ENCODE measurements at regions not wholly inside any gene's neighbourhood (a gene's known extent, or its start where the extent isn't known, plus 50 kb on each side); places are given as distances from the start of the nearest gene placed in this dataset.

DNA sequence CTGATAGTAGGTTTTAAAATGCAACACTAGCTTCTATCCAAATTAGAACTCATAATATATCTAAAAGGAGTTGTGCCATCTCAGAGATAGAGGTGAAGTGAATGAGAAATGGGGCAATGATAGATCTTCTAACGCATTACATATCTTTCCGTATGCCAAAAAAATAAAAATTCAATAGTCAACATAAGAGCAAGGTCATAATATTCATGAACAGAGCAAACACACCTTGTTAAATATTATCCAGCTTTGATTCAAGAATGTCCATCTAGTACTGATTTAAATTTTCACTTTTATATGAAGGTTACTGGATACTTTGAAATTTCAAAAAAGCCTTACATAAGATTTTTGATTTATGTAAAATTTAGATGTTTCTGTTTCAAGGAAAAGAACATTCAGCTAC, 554.5 kb downstream of the NSUN3 start:
- no peak for TF ChIP-seq CTCF (IDR thresholded peaks at IDR 0.05; ENCODE audit: low read depth, low read length)
- no peak for TF ChIP-seq EZH2phosphoT487 (IDR thresholded peaks at IDR 0.05; ENCODE audit: low read depth)
